AG09319 (cell line): ENCODE measurements at regions not wholly inside any gene's neighbourhood (a gene's known extent, or its start where the extent isn't known, plus 50 kb on each side); places are given as distances from the start of the nearest gene placed in this dataset.

Experiments
- DNase-seq: peaks from one replicate; pipeline ENCODE4 v3.0.0-alpha.2; 2010; ENCODE audit warnings: low read depth; ENCODE audit errors: extremely low read depth
- TF ChIP-seq, protein P1 (sequence below): IDR thresholded peaks from 2 replicates; pipeline ENCODE4 v1.5.1; 2011; ENCODE audit warnings: low read depth, mild to moderate bottlenecking, inconsistent platforms, low read length, moderate library complexity

DNA sequence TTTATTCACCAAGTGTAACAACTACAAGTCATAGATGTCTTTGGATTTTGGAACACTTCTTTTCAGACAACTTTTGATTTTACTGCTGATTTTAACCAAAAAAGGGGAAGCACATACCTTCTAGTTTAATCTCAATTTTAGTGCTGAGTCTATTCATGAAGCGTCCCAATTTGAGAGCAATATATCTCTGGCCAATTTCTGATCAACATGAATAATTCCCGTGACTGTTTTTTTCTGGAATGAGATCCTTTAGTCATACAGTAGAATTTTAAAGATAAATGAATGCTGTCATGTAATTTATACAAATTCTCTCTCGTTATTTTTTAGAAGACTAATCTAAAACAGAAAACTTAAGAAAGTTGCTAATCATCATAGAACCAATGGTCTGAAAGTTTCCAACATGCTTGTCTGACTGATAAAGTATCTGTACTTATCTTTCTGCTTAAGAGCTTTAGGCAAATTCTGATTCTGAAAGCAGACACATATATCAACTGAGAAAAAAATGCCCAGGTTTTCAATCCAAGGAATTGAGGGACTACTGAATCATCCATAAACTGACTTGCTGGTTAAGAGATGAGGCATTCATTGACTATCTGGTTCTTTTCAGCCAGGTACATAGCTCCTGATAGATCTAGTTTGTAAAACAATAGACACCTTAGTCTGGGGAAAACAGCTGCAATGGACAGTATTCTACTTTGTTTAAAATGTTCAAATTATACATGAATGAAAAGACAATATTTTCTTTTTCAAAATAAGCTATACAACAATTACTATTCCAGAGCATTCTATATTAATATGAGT is 657.5 kb downstream of the RFPL4B start:
- TF ChIP-seq, protein P1, sequence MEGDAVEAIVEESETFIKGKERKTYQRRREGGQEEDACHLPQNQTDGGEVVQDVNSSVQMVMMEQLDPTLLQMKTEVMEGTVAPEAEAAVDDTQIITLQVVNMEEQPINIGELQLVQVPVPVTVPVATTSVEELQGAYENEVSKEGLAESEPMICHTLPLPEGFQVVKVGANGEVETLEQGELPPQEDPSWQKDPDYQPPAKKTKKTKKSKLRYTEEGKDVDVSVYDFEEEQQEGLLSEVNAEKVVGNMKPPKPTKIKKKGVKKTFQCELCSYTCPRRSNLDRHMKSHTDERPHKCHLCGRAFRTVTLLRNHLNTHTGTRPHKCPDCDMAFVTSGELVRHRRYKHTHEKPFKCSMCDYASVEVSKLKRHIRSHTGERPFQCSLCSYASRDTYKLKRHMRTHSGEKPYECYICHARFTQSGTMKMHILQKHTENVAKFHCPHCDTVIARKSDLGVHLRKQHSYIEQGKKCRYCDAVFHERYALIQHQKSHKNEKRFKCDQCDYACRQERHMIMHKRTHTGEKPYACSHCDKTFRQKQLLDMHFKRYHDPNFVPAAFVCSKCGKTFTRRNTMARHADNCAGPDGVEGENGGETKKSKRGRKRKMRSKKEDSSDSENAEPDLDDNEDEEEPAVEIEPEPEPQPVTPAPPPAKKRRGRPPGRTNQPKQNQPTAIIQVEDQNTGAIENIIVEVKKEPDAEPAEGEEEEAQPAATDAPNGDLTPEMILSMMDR, result no peak
- DNase-seq, result no peak

DNA sequence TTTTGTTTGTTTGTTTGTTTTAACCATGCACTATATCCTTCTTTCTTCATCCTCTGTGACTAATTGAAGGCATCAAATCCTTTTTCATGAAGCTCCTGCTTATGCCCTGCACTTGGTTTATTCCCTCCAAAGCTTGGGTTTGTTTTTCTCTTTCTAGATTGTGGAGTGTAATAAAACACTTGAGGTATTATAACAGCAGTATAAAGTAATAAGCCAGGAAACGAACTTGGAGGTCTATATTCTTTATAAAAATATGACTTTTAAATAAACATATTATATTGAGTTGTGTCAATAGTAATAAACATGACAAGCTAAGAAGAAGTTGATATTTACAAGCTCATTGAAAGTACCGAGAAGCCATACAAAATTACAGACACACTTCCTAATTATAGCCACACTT is 659.4 kb downstream of the RFPL4B start:
- DNase-seq, result no peak
- TF ChIP-seq, protein P1, result no peak

DNA sequence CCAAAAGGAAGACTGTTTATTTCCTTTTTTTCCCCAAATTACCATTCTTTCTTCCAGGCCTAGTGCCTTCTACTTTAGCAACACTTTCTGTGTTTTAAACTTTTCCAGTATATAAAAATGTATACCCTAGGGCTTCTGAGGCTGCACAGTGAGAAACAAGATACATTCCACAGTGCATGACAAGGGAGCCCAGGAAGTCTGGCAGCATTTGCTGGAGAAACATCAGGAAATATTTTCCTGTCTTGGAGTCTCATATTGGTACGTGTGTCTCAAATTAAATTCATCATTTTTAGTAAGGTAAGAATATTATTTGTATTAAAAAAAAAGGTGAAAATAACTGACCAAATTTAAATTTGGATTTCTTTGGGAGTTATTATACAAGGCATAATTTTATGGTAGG is 662.6 kb downstream of the RFPL4B start:
- TF ChIP-seq, protein P1, result no peak
- no peak for DNase-seq

DNA sequence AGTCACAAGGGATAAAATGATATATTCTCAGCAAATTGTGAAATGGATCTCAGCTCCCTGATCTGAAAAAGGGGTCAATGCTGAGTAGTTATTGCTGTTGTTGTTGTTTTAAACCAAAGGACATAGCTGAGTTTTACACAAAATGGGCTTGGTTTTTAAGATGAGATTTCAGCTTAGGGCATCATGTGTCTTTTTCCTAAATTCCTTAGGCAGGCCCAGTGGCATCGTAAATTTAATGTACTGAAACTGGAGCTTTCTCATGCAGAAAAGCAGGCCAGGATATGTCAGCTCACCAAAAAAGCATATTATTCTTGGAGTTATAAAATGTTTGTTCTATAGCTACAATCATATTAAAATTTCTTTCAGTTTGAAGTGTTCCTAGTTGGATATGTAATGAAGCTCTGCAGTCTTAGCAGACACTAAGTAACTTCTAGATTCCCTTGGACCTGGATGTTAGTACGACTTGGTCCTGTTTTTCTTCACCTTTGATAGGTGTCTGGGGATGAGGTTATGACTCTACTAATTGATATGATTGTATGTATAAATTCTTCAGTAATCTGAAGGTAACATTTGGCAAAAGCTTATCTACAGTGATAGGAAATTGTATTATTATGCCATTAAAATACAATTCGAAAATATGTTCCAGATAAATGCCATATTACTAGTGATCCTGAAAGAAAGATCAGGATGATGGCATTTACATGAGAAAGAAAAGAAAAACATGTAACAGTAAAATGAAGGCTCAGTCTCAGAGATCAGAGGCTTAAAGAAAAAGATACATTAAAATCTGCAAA is 663.3 kb downstream of the RFPL4B start:
- TF ChIP-seq, protein P1, result no peak
- DNase-seq, result no peak

DNA sequence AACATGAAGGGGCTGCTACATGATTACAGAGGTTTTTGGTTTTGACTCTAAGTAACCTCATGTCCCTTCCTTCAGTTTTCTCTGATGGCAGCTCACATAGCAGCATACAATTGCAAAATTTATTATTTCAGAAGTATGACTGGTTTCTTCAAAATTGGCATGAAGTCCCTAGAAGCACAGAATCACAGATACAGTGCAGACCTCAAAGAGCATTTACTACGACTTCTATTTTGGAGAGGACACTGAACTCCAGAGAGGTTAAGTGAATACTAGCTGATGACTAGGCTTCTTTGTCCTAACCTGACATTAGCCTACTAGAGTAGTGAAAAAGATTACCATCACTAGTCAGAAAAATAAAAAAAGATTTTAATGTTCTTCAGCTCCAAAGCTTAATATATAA is 664.3 kb downstream of the RFPL4B start:
- DNase-seq, result no peak
- TF ChIP-seq, protein P1, result no peak

DNA sequence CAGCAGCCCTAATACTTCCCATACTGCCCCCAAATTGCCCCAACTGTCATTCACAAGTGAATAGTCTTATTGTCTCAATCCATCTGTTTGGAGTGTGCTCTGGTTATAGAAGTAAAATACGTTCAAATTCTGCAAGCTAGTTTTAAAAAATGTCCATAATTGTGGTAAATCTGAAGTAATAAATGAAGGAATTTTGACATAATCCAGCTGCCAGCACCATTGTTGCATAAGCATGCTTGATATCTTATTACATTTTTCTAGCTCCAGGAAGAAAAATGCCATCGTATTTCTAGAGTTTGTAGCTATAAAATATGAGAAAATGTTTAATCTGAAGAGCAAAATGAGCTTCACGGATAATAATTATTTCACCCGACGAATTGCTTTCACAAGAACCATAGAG is 664.7 kb downstream of the RFPL4B start:
- TF ChIP-seq, protein P1, result no peak
- peak; percentile 51 for DNase-seq

DNA sequence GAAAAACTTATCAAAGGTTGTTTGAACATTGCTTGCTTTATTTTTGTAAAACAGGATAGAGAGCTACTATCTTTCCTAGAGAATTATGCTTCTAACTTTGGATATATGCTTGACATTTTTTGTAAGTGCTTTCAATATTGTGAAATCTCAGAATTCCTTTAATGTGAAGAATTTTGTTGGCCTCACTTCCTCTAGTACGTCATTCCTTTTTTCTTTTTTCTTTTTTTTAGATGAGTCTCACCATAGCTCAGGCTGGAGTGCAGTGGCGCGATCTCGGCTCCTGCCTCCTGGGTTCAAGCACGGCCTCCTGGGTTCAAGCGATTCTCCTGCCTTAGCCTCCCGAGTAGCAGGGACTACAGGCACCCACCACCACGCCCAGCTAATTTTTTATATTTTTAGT is 668.1 kb downstream of the RFPL4B start:
- TF ChIP-seq, protein P1, result no peak
- no peak for DNase-seq
